Activated CD4-positive, alpha-beta T cell treated with anti-CD3 and anti-CD28 coated beads, Interleukin-2, amount 50 U/mL, for 1 hour (primary cell): ENCODE measurements at regions not wholly inside any gene's neighbourhood (a gene's known extent, or its start where the extent isn't known, plus 50 kb on each side); places are given as distances from the start of the nearest gene placed in this dataset.

Source experiments
- DNase-seq: peaks from one replicate; pipeline ENCODE4 v3.0.0-alpha.2; 2020

- no peak for DNase-seq
Observed at GRCh38 chr1:4090976-4091660, 191.0 kb upstream of the C1orf174 start.

DNA sequence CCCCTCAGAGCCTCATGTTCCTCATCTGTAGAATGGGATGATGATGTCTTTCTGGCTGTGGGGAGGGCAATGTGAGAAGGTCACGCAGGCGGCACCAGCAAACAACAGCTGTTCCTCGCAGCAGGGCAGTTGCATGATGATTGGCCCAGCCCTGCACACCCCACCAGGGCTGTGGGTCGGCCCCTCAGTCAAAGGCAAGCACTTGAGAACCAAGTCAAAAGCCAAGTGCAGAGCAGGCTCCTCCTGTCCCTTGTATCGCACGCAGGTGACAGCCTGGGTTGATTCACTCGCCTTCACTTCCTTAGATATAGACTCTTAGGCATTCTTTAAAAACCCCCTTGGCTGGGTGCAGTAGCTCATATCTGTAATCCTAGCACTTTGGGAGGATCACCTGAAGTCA lies 191.9 kb upstream of the C1orf174 start:
- DNase-seq = no peak

- DNase-seq = no peak
Observed at GRCh38 chr1:4093856-4094565, 193.9 kb upstream of the C1orf174 start.

DNA sequence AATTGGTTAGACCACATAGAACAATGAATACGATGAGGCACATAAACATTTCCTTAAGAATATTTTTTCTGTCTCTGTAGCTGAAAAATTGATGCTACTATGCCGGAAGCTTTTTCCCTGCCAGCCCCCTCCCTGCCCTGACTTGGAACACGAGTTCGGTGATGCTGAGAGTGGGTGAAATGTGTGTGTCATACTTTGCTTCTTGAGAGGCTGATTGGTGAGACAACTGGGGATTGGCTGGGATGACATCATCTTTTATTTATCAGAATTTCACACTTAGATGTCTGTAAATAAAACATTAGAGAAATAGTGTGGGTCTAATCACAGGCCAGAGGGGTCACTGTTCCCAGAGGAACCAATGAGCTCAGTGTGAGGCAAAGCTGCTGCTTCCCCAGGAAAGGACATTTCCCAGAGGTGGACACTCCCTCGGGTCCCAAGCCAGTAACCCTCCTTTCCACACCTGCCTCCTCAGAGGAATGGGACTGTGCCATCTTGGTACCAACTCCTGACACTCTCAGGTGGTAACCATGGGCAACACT lies 195.4 kb upstream of the C1orf174 start:
- no peak for DNase-seq

DNA sequence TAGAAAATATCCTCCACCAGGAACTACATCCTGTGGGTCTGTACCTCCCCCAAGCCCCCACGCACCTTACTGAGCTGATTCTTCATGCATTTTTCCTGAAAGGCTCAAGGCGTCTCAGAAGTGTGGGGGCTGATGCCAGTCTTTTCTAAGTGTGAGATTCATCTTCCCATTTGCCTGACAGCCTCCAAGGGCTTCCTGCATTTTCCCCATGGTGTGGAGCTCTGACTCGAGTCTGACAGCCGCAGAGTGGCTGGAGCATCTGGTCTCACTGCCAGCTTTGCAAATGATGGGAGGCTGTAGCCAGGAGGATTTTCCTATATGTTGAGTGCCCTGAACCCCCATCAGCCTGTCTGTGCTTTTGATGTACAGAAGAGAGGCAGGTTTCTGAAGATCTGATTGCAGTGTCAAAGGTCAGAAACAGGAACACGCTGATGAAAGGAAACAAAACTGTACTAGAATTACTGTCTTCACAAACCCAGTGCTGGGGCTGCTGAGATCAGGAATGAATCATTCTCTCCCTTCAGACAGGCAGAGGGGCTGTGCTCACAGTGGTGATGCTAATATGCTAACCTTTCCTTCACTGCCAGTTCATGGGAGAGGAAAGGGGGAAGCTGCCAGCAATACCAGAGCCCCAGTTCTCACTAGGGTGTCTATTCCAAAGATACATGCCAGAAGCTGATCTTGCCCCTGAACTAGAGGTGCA lies 201.5 kb upstream of the C1orf174 start:
- DNase-seq = no peak

GRCh38 chr1:4105300-4105880 lies 205.3 kb upstream of the C1orf174 start:
- no peak for DNase-seq

DNA sequence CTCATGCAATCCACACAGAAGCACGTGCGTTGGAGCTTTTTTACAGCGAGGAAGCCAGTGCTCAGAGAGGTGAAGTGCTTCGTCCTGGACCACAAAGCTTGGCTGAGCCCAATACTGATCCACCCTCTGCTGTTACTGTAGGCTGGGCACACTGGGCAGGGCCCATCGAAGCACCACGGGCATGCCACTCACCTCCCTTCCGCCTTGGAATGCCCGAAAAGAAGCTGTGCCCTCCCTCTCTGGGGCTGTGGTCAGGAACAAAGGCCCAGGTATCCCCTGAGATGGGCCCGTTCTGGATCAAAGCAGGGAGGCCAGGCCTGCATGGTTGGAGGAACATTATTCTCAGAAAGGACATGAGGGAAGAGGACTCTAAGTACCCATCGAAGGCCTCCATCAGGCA lies 206.7 kb upstream of the C1orf174 start:
- no peak for DNase-seq

- no peak for DNase-seq
Observed at GRCh38 chr1:4107291-4107690, 207.2 kb upstream of the C1orf174 start.

DNA sequence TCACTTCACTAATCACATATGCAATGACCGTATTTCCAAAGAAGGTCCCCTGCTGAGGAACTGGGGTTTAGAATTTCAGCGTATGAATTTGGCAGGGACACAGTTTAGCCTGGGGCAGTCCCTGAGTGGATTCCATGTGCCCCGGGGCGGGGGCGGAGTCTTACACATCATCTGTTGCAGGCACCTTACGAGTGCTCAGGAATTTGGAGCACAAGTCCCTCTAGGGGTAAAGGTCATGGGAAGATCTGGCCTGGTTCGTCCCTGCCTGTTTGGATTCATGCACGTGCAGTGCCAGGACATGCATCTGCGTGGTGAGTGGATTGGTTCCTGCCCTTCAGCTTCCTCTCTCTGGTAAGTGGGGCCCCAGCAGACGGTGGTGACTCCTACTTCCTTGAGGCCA lies 208.3 kb upstream of the C1orf174 start:
- DNase-seq = no peak

DNA sequence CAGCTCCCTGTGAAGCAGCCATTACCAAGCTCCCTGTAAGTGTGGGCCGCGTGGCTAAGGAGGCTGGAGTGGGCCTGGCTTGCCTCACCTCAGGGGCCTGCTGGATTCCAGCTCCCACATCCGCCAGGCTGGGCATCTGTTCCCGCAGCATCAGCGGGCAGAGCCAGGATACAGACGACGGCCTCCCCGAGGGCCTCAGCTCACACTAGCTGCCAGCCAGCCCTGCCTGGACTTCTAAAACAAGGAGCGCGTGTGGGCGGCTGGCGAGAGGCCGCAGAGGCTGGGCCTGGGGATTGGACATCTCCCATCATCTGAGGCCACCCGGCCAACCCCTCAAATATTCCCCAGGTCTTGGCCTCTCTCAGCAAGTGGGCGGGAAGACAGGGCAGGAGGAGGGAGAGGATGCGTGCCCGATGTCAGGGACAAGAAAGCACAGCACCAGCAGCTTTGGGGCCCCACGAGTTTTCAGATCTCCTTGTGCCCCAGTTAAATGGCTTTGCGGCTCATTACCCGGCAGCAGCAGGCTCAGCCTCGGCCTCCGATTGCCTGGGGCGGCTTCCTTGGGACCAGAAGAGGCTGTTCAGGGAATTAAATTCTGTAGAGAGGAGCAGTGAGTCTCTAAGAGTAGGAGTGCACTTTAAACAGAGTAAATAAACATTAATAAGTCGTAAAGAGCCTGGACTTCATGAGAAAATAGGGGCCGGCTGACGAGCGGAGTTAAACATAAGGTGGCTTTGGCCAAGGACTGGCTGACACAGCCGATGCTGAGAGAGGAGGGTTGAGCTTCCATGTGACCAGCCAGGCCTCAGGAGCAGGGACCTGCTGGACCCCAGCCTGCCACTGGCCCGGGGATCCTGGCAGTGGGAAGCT lies 208.9 kb upstream of the C1orf174 start:
- no peak for DNase-seq

DNA sequence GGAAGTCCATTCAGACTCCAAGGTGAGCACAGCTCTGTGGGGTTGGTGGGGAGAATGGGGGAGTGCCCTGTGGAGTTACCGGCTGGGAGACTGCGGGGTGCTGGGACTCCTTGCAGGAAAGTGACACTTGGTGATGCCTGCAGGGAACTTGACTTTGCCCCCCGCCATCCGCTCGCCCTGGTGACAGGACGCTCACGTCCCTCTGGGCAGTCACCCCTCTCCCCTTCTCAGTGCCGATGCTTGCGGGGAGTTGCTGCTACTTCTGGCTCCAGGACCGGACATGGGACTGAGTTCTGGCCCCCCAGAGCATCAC lies 209.5 kb upstream of the C1orf174 start:
- DNase-seq = no peak

DNA sequence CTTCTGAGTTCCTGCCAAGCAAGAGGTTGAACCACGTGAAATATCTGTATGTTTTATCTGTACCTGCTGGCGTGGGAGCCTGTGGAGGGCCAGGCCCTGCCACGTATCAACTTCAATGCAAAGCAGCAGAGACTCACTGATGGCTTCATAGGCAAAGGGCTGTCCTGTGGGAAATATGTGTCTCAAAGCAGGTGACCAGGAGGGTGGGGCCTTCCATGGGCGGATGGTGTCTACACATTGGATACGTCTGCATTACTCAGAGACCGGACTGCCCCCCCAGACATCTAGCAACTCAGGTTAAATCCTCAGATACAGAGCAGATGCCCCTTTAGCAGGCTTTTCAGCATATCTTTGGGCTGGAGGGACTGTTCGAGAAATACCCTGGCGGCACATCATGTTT lies 210.8 kb upstream of the C1orf174 start:
- no peak for DNase-seq

GRCh38 chr1:4113897-4114296 lies 213.8 kb upstream of the C1orf174 start:
- DNase-seq = no peak

DNA sequence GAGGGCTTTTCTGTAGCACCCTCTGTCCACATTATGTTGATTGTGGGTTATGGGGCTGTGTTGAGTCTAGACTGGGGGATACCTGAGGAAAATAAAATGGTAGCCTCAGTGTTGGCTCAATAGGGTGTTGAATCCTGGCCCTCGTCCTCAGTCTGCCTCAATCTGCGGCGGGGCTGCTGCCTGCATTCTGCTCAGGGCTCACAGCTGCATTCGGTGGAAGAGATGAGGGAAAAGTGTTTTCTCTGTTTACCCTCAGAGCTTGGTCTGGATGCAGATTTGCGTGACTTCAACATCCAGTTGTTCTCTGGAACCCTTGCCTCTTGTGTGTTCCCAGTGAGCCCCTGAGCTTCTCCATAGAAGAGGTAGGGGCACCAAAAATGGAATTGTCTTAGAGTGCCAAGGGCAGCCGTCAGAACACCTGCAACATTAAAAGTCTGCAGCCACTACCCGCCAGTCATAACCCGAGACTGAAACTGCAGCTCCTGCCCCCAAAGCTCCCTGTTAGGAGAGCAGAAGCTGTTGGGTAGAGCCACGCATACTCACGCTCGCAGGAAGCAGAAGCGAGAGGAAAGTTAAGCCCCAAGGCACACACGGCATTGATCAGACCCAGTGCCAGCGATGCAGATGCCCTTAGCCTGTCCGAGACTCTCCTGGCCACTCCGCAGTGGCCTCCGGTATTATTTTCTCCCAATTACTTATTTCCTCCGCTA lies 215.3 kb upstream of the C1orf174 start:
- no peak for DNase-seq

DNA sequence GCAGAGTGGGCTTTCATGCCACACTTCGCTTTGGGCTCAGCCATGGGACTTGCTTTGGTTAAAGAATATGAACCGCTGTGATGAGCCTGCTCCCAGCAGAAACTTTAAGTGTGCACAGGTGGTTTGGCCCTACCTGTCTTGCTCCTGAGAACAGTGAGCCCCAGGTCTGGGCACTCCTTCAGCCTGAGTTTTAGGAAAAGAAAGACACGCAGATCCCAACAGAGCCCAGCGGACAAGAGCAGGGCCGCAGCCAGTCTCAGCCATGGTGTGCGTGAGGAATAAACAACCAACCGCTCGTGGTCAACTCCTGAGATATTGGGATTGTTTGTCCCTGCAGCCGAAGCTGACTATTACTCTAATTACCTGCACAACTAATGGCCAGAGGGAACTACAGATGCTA lies 217.1 kb upstream of the C1orf174 start:
- no peak for DNase-seq

DNA sequence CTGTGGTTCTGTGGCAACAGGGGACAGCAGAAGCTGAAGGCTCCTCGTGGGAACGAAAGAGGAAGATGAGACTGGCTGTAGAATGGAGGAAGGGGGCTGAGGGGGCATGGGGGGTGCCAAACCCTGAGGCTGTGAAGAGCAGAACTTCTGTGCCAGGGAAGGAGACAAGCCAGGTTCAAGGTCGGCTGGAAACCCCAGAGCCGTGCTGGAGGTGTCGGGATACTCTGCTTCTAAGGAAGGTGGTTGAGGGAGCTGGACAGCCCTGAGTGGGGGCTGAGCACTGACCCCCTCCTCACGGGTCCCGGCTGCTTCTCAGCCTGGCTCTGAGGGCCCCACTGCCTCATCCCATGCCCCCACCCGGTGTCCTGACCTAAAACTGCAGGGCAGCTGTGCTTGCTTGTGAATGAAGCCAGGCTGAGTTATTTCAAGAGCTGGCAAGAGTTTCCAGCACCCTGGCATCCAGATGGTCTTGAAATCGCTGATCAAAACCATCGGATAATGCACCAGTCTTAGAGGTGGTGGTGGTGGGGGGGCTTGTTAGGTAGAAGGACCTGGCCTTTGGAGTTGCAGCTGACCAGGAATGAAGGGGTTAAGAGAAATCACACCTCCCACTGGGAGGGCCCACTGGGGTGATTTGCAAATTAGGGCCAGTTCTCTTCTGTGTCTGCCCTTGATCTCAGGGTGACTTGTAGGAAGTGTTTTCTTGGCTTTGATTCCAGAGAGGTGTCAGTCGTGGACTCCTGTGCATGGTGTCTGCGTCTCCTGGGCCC lies 218.9 kb upstream of the C1orf174 start:
- DNase-seq = no peak

- DNase-seq = no peak
Observed at GRCh38 chr1:4119516-4120220, 219.6 kb upstream of the C1orf174 start.

GRCh38 chr1:4120557-4121292 lies 220.7 kb upstream of the C1orf174 start:
- DNase-seq = no peak

- DNase-seq = no peak
Observed at GRCh38 chr1:4121293-4121684, 221.2 kb upstream of the C1orf174 start.
